Femur (tissue), 1 donor: ENCODE measurements at regions not wholly inside any gene's neighbourhood (a gene's known extent, or its start where the extent isn't known, plus 50 kb on each side); places are given as distances from the start of the nearest gene placed in this dataset.
A peak's percentile ranks its signal among the peaks of the same experiment; 100 is the strongest.
"Not testable (repeated sequence)": the region's sequence is repeated elsewhere in the genome, so short reads cannot be mapped to it uniquely, and the experiment has no call there.

ENCODE experiments used
- DNase-seq: peaks from one replicate; pipeline ENCODE4 v3.0.0-alpha.2; 2017

DNA sequence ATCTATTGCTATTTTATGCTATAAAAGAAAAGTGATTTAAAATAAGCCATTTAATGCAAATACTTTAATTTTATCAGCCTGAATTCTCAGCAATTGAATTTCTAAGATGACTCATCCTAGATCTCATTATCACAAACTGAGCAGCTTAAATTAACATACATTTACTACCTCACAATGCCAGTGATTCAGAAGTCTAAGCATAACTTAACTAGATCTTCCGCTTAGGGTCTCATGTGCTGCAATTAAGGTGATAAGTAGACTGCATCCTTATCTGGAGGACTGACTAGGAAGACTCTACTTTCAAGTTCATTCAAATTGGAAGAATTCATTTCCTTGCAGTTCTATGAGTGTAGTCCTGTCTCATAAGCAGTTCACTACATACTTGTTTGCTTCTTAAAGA is 286.6 kb downstream of the COL11A1 start:
- DNase-seq, result no peak

DNA sequence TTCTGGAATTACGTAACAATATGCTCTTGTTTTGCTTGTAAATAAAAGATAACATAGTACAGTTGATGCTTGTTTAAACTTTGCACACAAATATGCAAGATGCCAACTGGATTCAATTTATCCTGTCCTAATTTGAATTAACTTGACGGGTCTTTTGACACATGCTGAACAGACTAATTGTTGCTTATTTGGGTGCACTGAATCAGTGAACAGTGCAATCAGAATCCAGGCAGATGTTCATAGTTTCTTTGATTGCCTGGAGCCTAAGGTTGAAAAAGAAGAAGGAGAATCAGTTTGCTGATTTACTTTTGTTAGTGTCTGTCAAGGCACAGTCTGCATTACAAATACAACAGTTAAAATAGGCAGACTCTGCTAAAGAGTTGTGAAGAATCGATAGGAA is 307.9 kb downstream of the COL11A1 start:
- DNase-seq, result no peak

DNA sequence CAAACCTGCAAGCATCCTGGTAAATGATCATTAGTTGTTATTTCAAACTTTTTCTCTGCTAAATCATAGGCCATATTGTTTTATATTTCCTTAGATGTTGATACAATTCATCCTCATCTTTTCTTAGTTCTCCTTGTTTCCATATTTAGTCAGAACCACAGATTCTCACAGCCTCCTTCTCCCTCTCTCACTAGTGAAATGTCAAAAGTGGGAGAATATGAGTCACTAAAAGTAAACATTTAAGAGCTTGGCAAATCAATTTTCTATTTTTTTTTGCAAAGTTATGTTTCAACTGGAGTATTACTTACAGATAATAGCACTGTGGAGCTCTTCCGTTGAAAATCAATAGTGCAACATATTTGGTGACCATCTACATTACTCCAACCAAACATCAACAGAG is 308.8 kb downstream of the COL11A1 start:
- no peak for DNase-seq

DNA sequence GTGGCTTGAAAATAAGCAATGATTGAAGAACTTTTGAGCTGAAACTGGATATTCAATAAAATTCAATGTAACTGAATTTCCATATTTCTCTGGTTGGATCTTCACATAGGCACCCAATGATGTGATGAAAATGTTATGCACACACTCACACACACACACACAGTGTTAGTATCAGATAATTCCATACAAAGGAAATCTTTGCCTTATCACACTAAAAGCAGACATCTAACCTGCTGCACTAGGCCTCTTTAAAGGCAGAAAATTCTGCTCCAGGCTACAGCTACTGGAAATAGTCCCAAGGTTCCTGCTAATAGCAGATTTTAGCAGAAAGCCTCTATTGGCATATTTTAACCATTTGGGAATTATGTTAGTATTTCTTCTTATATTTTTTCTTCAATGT is 309.6 kb downstream of the COL11A1 start:
- no peak for DNase-seq

DNA sequence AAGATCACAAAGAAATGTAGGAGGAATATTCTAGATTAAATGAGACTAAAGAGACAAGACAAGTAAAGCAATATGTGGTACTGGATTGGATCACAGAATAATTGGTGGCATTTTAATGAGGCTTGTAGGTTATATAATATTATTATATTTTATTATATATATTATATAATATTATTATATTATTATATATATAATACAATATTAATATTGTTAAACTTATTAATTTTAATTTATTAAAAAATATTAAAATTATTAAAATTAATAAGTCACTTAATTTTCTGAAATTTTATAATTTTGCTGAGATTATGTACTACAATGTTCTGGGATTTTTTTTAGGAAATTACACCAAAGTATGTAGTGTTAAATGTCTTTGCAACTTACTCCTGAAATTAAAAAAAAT is 311.9 kb downstream of the COL11A1 start:
- DNase-seq, result no peak

DNA sequence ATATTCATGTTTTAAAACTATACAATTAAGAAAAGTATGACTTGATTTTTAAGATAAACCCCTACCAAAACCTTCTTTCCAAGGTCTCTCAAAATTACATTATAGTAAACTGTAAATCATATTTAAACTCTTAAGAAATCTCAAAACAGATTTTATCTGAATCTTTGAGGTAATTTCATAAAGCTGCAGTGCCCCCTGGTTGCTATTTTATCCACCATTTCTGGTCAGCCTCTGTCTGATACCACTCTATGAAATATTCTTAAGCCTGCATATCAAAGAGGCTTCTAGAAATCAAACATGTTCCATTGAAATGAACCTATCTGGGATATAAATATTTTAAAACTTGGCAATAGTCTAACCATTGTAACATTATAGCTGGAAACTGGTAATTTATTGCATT is 317.3 kb downstream of the COL11A1 start:
- no peak for DNase-seq

DNA sequence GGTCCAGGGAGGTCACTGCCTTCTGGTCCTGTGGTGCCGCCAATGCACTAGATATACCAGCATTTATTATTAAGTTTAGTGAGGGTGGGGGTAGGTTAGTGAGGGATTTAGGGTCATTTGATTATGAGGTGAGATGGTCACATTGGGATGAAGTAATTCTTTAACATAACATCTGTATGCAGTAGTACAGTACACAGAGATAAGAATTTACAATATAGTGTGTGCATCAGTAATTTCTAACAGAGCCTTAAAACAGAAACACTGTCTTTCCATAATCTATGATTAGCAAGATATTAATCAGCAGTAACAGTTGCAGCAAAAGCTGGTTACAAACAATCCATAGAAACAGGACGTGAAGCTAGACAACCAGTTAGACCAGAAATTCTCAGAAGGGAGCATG is 318.4 kb downstream of the COL11A1 start:
- not testable (repeated sequence) for DNase-seq

DNA sequence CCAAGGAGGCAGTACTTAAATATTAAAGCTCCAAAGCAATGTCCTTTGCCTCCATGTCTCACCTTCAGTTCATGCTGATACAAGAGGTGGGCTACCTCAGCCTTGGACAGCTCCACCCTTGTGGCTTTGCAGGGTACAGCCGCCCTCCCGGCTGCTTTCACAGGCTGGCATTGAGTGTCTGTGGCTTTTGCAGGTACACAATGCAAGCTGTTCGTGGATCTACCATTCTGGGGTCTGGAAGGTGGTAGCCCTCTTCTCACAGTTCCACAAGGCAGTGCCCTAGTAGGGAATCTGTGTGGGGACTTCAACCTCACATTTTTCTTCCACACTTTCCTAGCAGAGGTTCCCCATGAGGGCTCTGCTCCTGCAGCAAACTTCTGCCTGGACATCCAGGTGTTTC is 324.8 kb downstream of the COL11A1 start:
- no peak for DNase-seq

DNA sequence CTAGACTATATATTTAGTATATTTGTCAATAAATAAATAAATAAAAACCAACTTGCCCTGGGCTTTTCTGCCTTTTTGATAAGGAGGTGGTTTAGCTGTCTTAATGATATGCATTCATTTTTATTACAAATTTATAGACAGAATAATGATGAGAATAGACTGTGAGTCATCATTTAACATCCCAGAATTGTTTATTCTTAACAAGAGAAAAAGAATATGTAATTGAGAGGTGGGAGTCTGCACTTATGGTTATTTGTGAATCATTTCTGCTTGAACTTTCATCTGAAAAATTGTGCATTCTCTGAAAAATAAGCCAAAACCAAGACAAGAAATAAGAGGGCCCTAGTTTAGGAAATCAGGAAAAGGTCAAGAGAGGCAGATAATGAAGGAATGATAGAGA is 326.2 kb downstream of the COL11A1 start:
- DNase-seq, result no peak

DNA sequence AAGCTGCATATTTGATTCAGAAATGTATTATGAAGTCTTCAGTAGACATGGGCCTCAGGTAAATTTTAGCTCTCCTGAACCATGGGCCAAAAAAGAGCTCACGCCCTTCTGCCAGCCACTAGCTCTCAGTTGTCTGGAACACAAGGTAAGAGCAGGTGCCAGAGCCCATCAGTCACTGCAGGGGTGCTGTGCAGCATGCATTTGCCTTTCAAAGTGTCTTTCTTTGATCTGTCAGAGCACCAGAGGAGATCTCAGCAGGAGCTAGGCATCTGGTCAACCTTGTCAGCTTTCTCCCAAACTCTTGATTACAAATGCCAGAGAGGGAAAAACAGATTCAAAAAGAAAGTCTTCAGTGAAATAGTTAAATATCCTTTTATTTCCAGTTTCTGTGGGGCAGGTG is 332.3 kb downstream of the COL11A1 start:
- DNase-seq, result peak; percentile 28

DNA sequence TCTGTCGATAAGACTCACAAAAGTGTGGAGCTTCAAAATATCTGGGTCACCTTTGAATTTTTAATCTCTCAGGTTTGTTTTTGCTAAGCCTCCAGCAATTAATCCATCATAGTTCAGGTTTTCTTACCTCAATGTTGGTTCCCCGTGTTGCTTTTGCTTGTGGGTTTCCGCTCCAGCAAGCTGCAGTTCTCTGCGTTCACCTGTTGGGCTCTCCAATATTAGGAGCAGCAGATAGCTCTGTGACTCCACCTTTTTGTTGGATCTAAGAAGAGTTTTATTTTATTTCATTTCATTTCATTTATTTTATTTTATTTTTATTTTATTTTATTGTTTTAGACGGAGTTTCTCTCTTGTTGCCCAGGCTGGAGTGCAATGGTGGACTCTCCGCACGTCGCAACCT is 335.5 kb downstream of the COL11A1 start:
- no peak for DNase-seq

DNA sequence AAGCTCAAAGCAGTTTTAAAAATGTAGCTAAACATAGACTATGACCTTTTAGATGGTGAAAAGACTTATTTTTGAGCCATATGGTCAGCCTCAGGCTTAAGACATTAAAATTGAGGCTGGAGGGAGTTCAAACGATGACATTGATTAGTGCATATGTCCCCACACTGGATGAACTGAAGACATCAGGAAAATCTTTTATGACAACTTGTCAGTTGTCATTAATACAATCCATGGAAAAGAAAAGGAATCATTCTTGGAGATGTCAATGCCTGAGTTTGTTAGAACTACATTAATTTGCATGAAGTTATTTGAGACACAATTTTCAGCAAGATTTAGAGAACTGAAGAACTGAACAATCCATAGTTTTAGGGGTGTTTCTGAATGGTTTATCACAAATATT is 349.9 kb downstream of the COL11A1 start:
- no peak for DNase-seq

DNA sequence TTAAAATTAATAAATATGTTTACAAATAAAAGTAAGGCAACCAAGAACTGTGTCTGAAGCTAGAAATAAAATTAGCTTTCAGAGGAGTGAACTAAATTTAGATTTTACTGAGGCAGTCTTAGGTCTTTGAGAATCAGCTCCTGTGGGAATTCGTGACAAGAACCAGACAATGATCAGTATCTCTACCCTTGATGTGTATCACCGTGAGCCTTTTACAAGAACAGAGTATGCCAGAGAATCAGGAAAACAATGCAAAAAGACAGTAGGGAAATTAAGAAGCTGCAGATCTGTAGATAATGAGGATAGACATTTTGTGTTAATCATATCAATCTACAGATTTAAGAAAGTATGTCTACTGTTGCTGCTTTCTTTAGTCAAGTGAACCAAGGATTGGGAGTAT is 351.0 kb downstream of the COL11A1 start:
- DNase-seq, result no peak

DNA sequence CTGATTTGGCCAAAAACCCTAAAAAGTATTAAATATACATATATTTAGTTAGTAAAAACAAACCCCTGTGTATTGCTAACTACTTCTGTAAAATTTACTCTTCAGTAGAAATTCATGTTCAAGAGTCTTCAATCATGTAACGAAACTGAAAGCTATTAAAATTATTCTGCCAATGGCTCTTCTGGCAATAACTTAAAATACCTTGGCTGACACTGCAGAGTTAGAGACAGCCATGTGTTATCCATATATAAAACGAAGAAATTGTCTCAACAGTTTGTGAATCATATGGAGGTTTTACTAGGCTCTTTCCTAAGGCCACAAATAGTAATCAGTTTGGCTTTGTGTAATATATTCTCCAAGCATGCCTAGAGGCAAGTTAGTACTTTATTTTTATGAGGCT is 357.2 kb downstream of the COL11A1 start:
- no peak for DNase-seq

DNA sequence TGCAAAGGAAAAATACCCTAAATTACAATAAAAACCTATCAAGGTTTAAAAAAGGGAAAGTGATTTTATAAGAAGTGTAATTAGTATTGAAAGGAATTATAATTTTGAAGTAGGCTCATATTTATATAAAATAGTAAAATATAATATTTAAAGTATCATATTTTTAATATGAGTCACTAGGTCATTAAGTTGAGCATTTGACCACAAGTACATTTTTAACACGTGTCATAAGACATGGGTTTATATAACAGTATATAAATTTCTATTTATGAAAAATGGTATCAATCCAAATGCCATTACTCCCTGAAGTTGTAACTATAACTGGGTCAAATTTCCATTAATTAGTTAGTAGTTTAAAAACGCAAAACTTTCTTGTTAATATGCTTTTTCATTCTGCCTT is 365.9 kb downstream of the COL11A1 start:
- no peak for DNase-seq

DNA sequence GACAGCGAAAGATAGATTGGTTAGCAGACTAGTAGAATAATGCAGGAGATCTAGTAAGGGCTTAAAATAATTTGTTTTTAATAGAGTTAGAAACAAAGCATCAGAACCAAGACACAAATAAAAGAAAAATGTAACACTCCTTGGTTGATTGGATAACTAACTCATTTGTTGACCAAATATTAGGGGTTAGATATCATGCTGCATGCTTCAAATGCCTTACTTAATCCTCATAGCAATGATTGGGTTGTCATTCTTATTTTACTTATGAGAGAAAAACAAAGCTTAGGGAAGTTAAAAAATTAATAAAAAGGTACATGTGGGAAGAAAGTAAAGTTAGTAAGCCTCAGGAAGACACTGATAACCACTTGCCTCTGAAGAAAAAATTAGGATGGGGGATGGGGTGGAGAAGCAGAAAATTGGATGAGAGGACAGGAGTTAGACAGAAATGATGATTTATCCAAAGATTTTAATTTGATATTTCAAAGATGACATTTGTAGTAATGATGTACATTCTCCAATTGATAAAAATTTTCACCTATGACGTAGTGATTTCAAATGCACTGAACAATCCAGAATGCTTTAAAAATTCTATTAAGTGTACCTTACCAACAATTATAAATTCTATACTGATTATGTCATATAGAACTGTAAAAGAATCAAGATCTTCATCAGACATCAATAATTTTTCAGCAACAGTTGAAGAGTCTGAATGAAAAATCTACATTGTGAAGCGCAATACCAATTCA is 374.7 kb downstream of the COL11A1 start:
- no peak for DNase-seq

DNA sequence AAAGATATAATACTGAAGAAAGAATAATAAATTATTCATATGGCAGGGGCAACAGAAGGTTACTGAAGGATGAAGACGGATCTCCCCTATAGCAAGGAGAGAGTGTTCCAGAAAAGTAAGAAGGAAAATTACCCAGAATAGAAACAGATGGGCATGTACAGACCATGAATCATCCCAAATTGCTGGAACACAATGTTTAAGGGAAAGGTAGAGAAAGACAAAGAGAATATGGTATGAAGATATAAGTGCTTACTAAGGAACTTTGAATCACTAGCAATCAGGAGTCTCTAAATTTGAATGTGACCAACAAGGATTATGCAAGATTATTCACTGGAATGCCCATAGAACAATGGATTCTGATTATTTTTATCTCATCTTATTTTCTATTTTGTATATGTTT is 375.4 kb downstream of the COL11A1 start:
- no peak for DNase-seq

DNA sequence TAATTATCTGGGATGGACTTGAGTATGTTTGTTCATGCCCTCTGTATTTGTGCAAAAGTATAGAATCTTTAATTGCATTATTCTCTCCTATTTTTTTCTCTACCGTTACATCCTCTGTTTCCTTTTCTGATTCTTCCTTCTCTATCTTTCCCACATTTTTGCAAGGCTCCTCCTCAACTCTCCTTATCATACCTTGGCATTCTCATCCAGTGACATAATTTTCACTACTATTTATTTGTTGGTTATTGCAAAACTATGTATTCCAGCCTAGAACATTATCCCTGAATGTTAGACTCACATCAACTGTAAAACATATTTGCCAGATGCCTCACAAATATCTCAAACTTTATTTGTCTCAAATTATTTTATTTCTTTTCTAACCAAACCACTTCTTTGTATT is 381.9 kb downstream of the COL11A1 start:
- DNase-seq, result no peak

DNA sequence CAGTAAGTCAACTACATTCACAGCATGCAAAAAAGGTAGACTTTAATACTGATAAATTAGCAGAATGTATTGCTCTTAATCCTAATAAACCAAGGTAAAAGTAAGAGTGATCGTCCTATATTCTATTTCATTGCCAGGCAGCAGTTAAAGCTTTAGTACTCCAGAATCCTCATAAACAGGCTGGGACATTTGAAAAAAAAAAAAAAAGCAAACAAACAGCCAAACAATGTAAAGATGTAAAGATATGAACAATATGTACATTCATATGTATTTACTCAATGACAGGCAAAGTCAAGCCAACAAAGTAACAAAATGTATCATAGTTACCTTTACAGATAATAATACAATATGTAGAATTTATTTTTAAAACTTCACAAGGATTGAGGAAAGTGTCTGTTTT is 383.6 kb downstream of the COL11A1 start:
- no peak for DNase-seq

DNA sequence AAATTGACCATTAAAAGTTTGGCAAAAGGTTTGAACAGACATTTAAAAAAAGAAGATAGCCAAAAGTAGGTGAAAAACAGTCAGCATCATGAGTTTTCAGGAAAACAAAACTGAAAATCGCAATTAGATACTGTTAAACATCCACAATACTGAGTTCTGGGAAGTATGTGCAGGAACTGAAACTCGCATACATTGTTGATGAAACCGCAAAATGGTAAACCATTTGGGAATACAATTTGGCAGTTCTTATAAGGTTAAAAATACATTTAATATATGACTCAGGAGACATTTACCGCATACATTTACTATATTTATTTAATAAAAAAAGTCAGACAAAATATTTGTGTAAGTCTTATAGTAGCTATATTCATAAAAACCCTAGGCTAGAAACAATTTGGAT is 393.2 kb downstream of the COL11A1 start:
- DNase-seq, result no peak

DNA sequence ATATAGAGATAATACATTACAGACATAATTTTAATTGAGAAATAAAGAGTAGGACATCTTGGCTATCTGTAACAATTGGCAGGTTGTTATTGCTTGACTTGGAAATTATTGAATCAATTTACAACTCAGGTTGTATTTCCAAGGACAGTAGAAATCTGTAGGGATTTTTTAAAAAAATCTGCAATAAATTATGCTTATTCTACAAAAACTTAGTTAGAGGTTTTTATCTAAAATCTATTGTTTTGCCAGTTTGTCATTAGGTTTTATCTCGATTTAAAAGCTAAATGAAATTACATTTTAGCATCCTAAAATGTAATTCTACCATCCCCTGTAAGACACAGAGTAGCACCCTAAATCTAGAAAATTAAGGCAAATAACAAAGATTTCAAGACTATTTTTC is 408.8 kb downstream of the COL11A1 start:
- no peak for DNase-seq

DNA sequence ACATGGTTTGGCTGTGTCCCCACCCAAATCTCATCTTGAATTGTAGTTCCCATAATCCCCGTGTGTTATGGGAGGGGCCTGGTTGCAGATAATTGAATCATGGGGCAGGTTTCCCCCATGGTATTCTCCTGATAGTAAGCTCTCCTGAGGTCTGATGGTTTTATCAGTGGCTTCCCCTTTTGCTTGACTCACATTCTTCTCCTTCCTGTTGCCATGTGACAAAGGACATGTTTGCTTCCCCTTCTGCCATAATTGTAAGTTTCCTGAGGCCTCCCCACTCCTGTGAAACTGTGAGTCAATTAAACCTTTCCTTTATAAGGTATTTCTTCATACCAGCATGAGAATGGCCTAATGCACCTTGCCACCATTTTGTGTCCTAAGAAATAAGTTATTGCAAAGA is 415.0 kb downstream of the COL11A1 start:
- no peak for DNase-seq

DNA sequence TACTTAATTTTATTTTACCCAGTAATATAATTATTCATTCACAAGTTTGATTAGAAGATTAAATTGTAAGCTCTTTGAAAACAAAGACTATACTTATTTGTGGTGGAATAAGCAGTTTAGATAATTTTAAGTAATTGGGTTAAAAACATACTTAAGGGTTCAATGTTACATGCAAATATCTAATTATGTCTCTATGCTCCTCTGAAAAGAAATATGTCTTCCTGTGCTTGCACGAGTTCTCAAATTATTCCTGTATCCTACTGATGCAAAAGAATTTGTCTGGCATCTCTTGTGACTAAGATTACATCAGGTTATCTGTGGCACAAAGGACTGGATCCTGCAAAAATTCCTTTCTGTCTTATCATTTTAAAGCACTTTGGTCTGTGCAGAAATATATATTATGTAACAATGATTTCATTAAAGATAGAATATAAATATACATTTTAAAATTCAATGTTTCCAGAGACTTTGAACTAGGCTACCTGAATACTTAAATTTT is 416.7 kb downstream of the COL11A1 start:
- no peak for DNase-seq

DNA sequence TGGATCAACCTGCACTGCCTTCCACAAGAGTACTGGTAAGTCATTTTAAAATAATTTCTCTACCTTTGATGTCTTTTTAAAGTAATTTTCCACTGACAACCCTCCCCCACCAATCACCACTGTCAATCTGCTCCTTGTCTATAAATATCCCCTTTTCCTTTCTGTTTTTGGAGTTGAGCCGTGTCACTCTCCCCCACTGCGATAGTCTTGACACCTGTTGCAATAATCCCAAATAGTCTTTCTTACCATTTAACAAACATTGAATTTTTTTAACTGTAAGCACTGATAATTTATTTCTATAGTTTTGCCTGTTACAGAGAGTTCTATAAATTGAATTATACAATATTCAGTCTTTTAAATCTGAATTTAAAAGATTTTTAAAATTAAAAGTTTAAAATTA is 420.9 kb downstream of the COL11A1 start:
- no peak for DNase-seq

DNA sequence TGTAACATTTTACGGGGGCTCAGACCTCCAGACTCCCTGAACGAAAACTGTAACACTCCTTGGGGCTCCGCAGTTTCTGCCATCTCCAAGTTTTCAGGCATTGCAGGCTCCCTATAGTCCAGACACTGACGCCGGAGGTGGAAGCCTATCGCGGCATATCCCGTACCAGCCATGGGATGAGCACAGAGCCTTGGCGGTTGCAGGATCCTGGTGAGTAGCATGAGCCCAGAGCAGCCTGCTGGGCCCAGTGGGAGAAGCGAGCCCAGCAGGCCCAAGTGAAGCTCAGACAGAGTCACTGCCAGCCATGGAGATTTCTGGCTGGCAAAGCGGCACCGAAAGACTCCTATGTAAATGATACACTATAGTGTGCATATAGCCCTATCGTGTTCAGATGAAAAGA is 446.8 kb downstream of the COL11A1 start:
- DNase-seq, result no peak
